LNCAP (cell line): ENCODE measurements at regions not wholly inside any gene's neighbourhood (a gene's known extent, or its start where the extent isn't known, plus 50 kb on each side); places are given as distances from the start of the nearest gene placed in this dataset.

Experiments used
- TF ChIP-seq, protein P1 (sequence below): fragments of 450-650 bp; IDR thresholded peaks from 2 replicates; pipeline ENCODE4 v1.5.1; 2017; ENCODE audit warnings: mild to moderate bottlenecking

GRCh38 chr1:165011186-165011585 lies 345.3 kb downstream of the LMX1A start:
- TF ChIP-seq, protein P1, sequence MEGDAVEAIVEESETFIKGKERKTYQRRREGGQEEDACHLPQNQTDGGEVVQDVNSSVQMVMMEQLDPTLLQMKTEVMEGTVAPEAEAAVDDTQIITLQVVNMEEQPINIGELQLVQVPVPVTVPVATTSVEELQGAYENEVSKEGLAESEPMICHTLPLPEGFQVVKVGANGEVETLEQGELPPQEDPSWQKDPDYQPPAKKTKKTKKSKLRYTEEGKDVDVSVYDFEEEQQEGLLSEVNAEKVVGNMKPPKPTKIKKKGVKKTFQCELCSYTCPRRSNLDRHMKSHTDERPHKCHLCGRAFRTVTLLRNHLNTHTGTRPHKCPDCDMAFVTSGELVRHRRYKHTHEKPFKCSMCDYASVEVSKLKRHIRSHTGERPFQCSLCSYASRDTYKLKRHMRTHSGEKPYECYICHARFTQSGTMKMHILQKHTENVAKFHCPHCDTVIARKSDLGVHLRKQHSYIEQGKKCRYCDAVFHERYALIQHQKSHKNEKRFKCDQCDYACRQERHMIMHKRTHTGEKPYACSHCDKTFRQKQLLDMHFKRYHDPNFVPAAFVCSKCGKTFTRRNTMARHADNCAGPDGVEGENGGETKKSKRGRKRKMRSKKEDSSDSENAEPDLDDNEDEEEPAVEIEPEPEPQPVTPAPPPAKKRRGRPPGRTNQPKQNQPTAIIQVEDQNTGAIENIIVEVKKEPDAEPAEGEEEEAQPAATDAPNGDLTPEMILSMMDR = no peak

- TF ChIP-seq, protein P1 = no peak
Observed at GRCh38 chr1:165010418-165011070, 346.0 kb downstream of the LMX1A start.

DNA sequence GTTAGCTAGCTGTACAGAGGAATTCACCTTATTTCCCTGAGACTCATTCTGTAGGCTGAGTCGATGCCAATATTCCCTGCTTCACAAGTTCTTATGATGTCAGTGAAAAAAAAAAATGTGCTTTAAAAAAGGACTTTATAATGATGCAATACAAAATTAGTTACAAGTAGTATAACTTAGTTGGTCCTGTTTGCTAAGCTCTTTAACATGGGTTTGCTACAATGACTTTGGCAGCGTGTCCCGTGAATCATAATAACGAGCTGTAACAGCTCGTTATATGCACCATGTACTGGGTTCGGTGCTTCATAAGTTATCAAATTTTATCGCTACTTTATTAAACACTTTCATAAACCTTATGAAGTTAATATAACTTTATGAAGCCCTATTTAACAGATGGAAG lies 349.7 kb downstream of the LMX1A start:
- TF ChIP-seq, protein P1 = no peak

DNA sequence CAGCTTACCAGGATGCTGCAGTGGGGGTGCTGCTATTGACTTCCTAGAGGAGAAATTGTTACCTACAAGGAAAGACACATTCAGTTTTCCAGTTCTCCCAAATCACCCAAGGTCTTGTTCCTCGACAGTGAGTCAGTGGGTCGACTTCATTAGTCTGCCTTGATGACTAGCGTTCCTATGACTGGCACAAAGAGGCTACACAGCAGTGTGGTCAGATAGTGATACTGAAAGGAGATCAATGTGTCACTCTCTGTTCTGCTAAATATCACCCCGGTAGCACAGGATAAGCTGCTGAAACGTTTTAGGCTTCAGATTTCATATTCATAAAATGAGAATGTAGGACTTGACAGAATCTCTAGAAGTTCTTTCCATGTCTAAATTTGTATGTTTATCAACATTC lies 357.4 kb downstream of the LMX1A start:
- TF ChIP-seq, protein P1 = no peak

DNA sequence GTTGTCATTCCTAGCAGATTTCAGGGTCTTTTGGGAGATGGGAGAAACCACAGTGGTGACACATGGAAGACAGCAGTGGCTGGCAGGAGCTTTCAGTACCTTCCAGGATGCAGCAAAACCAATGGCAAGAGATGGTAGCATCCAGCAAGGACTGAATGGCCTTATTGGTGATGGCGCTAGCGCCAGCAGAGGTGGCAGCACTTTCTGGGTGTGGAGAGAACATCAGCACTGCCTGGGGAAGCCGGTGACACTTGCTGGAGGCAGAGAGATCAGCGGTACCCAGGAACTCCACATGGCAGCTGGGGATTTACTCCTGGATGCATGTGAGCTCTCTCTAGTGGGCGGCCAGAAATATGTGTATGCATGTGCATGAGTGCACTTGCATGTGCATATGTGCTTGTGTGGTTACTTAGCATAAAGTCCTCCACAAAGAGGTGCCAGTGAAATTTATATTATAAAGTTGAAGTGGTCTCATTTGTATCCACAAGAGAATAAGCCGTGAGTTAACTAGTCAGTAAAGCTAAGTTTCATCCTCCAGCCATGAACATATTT lies 364.7 kb downstream of the LMX1A start:
- TF ChIP-seq, protein P1 = no peak

DNA sequence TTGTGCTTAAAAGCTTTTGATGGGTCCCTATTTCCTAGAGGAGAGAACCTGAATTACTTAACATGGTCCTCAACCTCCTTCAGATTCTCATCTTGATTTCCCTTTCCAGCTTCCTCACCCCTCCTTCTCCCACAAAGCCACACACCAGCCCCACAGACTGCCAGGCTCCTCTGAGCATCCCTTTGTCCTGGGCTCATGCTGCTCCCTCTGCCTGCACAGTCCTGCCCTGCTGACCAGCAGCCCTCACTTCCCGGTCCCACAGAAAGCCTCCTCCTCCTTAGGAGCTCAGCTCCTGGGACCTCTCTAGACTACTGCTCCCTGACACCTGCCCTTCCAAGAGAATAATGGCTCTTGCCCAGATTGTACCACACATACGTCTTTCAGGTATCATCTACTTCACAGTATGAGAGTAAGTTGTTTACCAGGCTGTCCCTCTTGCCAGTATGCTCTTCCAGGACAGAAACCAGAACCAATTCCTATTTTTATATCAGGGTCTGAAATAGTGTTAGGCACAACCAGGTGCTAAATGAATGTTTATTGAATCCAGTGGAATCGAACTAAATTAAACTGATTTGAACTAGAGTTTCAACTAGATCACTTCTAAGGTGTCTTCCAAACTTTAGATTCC lies 373.4 kb downstream of the LMX1A start:
- TF ChIP-seq, protein P1 = no peak

DNA sequence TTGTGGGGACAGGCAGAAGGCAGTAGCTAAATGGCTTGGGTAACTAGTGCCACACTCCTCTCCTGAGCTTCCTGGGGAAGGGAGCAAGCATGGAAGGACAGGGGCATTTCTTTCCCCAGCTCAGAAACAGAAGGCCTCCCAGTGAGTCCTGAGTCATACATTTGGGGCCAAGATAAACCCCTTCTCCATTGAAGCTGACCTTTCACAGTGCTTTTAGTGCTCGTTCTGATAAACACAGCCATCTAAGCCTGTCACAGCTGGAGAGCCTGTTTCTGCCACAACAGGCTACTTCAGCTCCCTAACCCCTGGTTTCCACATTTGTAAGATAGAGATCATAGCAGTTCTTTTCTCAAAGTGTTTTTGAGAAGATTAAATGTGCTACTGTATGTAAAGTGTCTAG lies 374.0 kb downstream of the LMX1A start:
- TF ChIP-seq, protein P1 = no peak
